ENCODE measurements at regions not wholly inside any gene's neighbourhood (a gene's known extent, or its start where the extent isn't known, plus 50 kb on each side); places are given as distances from the start of the nearest gene placed in this dataset.
A peak's percentile ranks its signal among the peaks of the same experiment; 100 is the strongest.

DNA sequence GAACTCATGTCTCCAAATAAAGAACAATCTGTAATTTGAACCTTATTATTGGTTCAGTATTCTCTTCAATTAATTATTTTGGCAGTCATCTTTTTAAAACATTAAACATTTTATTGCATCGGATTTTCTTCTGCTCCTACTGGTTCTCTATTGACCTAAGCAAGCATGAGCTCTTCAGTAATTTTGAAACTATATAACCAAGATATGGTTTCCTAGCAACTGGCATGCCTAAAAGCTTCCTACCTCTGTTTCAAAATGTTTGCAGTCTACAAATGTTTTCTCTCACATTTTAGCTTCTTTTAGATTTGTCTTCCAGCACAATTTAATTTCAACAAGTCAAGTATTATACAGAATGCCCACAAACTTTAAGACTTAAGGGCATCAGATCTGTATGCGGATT, 371.3 kb downstream of the GPM6A start:
- no peak for DNase-seq (ENCODE audit: low read depth)

DNA sequence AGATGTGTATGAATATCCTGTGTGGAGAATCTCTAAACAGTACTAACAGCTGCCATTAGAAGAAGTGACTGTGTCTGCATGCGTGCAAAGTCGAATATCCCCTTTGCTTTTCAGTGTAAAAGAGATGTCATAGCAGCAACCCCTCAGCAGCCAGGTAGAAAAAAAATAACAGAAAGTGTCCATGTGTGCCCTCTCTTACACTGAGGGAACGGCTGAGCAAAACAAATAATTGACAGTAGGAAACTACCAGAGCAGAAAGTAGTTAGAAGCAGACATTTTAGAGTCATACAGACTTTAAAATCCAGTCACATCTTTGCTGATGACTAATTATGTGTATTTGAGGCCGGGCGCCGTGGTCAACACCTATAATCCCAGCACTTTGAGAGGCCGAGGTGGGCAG, 370.8 kb downstream of the GPM6A start:
- no peak for DNase-seq (ENCODE audit: low read depth)

GRCh38 chr4:175443547-175443946, 368.5 kb downstream of the GPM6A start:
- no peak for DNase-seq (ENCODE audit: low read depth)

DNA sequence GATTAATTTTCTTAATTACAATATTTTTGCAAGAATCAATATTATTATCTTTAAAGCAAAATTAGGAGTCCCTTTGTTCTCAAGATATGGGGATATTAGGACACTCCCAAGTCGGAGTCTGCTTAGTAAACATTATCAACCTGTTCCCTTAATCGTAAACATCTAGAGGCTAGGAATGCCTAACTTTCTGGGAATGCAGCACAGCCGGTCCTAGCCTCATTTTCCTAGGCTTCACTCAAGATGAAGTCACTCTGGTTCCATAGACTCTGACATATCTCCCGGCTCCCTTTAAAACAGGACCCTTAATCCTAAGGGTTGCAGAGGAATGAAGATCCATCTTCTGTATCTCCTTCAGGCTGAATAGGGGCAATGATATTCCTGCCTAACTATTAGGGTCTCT, 367.6 kb downstream of the GPM6A start:
- no peak for DNase-seq (ENCODE audit: low read depth)

GRCh38 chr4:175447016-175447415, 365.0 kb downstream of the GPM6A start:
- DNase-seq (ENCODE audit: low read depth): no peak

GRCh38 chr4:175450446-175450845, 361.6 kb downstream of the GPM6A start:
- no peak for DNase-seq (ENCODE audit: low read depth)

DNA sequence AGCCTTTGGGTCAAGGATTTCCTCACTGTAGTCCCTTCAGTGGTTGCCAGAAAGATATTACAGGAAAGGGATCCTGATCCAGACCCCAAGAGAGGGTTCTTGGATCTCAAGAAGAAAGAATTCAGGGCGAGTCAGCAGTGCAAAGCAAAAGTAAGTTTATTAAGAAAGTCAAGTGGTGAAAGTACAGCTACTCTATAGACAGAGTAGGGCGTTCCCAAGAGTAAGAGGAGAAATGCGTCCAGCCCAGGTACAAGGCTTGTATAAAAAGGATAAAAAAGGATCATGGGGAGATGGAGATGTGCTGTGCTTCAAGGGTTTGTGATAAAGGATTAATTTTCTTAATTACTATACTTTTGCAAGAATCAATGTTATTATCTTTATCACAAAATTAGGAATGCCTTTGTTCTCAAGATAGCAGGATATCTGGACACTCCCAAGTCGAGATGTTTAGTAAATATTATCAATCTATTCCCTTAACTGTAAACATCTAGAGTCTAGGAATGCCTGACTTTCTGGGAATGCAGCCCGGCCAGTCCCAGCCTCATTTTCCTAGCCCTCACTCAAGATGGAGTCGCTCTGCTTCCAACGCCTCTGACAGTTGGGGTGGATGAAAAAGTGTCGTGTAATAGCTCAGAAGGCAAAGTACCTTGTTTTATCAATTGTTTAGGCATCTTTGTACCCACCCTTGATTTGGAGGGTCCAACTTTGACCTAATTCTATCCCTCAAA, 360.7 kb downstream of the GPM6A start:
- no peak for DNase-seq (ENCODE audit: low read depth)

- no peak for DNase-seq (ENCODE audit: low read depth)
Measured at GRCh38 chr4:175453456-175453855, 358.6 kb downstream of the GPM6A start.

GRCh38 chr4:175456131-175456530, 355.9 kb downstream of the GPM6A start:
- DNase-seq (ENCODE audit: low read depth): no peak

GRCh38 chr4:175457956-175458355, 354.1 kb downstream of the GPM6A start:
- DNase-seq (ENCODE audit: low read depth): no peak

DNA sequence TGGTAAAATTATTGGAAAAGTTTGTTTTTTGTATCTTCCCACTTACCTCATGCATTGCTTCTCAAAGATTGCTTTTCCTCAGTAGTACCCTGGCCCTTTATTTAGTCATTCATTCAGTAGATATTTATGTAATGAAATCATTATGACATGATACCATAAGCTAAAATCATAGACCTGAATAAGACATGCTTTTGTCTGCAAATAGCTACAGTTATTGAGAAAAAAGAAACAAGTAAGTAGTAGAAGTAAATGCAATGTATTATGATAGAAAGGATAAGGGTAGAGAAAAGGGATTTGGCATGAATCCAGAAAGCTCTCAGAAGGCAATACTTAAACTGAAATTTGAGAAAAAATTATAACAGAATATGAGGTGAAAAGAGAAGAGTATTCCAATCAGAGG, 352.5 kb downstream of the GPM6A start:
- no peak for DNase-seq (ENCODE audit: low read depth)

DNA sequence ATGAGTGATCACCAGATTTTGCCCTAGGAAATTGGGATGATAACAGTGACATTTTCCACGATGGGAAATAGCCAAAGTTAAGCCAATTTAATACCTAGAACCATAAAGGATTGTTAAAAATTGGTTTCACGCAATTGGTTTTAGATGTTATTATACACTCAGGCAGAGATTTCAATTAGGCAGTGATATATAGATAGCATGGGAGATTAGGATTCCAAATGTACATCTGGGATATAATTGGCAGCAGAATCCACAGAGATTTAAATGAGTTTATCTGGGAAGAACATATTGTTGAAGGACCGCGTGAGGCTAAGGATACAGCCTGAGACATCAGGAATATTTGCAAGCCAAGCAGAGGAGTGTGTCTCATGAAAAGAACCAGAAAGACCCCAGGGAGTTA, 351.6 kb downstream of the GPM6A start:
- no peak for DNase-seq (ENCODE audit: low read depth)

GRCh38 chr4:175469514-175469913, 342.6 kb downstream of the GPM6A start:
- no peak for DNase-seq (ENCODE audit: low read depth)

DNA sequence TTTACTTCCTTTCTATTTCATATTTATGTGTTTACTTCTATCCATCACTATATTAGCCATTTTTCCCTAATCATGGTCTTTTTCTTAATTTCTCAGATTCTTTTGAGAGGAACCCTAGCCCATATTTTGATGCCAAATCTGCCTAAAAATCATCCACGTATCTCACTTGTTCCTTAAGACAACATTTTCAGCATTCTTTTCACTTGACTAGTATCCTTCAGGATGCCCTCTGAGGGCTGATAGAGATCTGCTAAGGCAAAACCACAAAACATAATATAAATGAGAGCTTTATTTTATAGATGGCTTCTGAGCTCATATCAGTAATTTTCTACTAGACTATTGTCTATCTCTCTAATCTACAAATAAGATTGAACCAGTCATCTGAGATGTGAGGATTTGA, 341.9 kb downstream of the GPM6A start:
- DNase-seq (ENCODE audit: low read depth): no peak

GRCh38 chr4:175480404-175480803, 331.7 kb downstream of the GPM6A start:
- DNase-seq (ENCODE audit: low read depth): no peak

- no peak for DNase-seq (ENCODE audit: low read depth)
Measured at GRCh38 chr4:175499735-175500352, 312.2 kb downstream of the GPM6A start.

DNA sequence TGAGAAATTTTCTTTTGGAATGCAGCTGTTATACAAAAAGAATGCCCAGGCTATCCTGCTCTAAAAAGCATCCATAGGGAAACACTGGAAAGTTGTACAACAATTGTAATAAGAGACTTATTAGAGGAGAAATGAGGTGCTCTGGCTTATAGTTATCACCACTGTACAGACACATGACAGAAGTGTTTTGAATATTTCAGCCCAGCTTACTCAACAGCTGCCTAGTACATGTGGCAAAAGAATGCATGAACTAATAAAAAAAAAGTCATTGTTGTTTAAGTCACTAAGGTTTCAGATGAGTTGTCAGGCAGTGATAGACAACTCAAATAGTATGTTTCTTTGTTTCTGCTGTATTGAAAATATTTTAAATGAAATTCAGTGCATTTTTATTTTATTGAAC, 307.7 kb downstream of the GPM6A start:
- no peak for DNase-seq (ENCODE audit: low read depth)

GRCh38 chr4:175509320-175509719, 302.7 kb downstream of the GPM6A start:
- no peak for DNase-seq (ENCODE audit: low read depth)

DNA sequence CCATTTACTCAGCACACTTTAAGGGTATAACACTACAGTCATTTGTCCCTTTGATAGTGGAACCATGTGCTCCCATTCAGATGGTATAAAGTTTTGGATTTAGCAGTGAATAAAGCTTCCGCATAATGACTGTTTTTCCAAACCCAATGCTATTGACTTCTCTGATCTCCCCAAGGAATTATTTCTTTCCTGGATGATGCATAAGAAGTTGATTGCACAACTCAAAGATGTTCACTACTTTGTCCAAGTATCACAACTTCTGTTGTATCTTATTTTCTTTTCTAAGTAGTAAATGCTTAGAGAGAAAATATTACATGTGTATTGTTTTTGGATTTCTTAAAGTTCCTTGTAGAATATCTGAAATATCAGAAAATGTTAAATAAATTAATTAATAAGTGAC, 300.2 kb downstream of the GPM6A start:
- DNase-seq (ENCODE audit: low read depth): peak; percentile 21

DNA sequence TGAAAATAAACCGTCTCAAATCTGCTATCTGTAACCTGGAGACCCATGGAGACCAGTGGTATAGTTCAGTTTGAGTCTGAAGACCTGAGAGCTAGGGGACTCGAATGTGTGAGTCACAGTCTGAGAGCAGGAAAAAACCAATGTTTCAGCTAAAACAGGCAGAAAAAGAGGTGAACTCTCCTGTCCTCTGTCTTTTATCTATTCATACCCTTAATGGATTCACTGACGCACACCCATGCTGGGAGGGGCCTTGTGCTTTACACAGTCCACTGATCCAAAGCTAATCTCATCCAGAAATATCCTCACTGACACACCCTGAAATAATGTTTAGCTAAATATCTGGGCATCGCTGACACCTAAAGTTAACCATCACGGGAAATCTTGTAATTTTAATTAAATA, 297.9 kb downstream of the GPM6A start:
- no peak for DNase-seq (ENCODE audit: low read depth)

GRCh38 chr4:175530655-175531054, 281.4 kb downstream of the GPM6A start:
- no peak for DNase-seq (ENCODE audit: low read depth)

DNA sequence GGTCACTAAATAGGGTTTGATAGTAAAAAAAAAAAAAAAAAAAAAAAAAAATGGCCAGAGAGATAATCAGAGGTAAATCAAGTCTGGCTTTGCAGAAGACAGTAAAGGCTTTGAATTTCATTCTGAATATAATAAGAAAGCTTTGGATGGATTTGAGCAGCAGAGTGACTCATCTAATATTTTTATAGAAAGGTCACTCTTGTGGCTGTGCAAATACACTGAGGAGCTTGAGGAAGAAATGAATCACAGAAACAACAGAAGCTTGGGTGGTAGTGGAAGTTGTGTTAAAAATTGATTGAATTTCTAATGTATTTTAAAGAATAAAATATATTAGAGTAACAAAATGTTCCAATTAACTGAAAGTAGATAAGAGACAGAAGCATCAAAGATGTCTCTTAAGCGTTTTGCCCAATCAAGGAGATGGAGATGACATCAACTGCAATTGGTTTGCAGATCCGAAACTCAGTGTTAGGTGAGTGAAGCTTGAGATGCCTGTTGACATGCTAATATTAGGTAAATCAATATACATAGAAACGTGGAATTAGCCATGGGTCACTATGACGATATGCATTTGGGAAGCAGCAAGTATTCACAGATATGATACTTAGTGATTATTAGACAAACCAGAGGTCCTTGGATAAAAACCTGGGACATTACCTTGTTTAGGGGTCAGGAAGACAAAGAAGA, 280.5 kb downstream of the GPM6A start:
- DNase-seq (ENCODE audit: low read depth): peak; percentile 30

DNA sequence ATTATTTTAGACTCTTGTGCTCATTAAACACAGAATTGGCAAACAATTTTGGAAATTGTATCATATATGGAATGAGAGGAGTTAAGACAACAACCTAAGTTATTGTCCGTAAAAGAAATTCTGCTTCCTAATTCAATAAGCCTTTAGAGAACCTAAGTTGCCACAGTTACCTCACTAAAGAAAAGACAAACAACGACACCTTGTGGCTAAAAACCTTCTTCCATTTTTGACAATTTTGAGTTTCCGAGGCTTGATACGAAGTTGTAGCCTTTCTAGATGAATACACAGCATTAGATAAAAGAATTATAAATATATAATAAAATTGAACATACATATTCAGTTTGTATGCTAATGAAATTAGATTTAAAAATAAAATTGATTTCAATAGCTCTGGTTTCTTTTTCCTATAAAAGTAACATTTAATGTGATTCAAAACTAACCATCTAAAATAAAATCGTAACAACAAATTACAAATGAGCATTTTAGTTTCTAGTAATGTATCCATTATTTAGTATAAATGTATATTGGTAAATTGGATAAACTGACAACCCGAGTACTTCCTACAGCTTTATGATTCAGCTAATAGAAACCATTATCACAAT, 275.1 kb downstream of the GPM6A start:
- peak; percentile 63 for DNase-seq (ENCODE audit: low read depth)
